ENCODE measurements at regions not wholly inside any gene's neighbourhood (a gene's known extent, or its start where the extent isn't known, plus 50 kb on each side); places are given as distances from the start of the nearest gene placed in this dataset.

DNA sequence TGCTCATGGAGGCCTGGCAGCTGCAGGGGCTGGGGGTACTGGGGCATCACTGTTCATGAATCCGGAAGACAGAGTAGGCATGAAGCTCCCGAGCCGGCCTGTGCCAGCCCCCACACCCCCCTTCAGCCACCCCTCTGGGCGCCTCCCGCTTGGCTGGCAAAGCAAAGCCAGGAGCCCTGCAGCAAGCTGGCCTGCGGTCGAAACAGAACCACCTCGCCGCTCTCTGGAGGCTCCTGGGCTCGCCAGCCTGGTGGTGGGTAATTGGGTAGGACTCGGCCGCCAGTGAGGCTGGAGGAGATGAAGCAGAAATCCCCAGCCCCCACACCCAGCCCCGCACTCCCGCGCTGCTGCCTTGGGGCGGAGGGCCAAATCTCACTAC is 70.9 kb upstream of the GPC1 start:
- DNase-seq: no peak

DNA sequence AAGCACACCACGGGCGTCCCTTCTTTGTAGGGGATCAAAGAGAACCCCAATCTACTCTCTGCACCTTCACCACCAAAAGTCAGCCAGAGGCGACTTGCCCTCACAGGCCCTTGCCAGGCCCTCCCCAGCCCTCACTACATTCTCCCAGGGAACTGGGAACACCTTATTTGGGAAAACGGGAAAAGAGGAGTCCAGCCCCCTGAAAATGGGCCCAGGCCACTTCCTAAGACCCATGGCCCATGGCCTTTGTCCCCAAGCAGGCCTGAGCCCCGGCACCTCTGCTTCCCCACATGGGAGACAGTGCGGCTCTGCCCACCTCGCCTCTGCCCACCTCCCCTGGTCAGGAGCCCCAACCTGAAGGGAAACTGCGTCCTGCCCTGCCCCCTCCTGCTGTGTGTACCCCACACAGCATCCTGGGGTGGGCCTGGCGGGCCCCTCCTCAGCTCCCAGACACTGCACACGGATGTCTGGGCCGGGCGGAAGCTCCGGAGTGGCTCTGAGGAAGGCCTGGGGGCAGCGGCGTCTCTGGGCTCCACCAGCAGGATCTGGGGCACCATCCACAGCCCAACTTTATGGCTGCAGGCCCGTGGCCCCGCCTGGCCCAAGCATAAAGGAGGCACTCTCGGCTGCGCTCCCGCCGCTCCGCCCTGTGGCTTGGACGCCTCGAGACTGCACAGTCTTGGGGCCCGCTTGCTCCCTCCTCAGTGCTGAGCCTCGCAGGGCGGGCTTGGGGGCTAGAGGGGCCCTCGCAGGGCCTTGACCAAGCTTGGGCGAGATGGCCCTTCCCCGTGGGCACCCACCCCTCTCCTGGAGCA is 70.3 kb upstream of the GPC1 start:
- no peak for DNase-seq

DNA sequence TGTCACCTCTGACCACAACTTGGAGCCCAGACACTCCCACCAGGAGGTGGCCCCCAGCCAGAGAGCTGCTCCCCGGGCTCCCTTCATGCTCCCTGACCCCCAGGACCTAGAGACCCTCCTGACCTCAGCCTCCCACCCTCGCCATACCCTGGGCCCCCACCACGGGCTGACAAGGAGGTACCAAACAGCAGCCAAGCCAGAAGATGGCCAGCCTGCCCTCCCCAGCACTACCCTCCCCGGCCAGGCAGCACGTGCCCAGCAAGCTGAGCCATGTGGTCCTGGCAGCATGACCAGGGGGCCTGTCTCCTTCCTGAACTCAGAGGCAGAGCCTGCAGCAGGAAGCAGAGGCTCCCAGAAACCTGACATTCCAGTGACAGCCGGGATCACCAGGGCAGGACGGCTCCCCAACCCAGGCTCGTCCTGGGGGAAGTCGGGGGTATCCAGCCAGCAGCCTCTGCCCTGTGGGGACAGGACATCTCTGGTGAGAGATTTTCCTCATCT is 69.4 kb upstream of the GPC1 start:
- DNase-seq: no peak

DNA sequence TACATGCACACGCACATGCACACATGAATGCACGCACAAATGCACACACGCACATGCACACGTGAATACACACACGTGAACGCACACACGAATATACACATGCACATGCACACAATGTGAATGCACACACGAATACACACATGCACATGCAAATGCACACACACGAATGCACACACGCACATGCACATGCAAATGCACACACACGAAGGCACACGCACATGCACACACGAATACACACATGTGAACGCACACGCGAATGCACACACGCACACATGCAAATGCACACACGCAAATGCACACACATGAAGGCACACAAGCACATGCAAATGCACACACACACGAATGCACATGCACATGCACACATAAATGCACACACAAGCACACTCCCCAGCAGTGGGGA is 68.6 kb upstream of the GPC1 start:
- no peak for DNase-seq

DNA sequence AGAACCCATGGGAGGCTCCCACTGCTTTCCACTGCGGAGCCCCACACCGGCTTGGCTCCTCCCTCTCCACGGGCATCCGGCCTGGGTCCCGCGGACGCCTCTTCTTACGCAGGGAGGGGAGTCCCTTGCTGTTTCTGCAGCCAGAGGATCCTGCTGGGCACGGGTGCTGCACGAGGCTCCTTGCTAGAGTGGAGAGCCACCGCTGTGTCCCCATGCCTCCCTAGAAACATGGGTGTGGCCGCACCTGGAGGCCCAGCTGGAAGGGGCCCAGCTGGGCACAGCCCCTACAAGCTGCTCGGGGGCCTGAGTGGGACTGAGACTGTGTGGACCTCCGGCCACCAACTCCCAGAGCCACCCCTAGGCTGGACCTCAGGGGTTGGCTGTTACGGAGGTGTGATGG is 67.7 kb upstream of the GPC1 start:
- no peak for DNase-seq

DNA sequence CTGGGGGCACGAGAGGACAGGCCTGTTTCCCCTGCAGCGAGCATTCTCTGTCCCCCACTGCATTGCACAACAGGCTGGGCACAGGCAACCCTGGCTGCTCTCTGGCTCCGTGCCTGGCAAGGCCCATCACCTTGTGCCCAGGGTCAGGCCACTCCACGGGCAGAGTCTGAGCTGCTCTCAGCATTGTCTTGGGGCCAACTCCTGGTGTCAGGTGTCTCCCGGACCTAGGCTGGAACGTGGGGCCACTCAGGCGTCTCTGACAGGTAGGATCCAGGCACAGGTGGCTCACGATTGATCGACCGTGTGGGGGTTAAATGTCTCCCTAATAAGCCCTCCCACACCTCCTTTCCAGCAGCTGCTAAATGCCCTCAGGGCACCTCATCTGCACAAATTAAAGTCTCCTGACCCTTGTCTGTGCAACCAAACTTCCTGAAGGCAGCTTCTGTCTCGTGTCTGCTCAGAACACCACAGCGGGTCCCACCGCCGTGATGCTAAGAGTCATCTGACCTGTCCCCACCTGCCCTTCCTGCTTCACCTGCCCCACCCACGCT is 66.6 kb upstream of the GPC1 start:
- no peak for DNase-seq

DNA sequence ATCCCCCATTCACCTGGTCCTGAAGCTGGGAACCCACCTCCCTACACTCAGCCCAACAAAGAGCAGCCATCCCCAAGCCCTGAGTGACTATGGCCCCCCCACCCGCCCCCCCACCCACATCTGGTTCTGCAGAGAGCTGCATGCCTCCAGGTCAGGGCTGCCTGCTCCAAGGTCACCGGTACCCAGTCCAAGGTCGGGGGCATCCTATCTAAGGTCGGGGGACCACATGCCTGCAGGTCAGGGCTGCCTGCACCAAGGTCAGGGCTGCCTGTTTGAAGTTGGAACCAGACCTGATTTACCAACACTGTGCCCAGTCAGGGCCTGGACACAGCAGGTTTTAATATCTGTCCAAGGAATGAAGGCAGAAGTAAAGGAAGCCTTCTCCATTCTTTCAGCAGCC is 66.1 kb upstream of the GPC1 start:
- DNase-seq: no peak

DNA sequence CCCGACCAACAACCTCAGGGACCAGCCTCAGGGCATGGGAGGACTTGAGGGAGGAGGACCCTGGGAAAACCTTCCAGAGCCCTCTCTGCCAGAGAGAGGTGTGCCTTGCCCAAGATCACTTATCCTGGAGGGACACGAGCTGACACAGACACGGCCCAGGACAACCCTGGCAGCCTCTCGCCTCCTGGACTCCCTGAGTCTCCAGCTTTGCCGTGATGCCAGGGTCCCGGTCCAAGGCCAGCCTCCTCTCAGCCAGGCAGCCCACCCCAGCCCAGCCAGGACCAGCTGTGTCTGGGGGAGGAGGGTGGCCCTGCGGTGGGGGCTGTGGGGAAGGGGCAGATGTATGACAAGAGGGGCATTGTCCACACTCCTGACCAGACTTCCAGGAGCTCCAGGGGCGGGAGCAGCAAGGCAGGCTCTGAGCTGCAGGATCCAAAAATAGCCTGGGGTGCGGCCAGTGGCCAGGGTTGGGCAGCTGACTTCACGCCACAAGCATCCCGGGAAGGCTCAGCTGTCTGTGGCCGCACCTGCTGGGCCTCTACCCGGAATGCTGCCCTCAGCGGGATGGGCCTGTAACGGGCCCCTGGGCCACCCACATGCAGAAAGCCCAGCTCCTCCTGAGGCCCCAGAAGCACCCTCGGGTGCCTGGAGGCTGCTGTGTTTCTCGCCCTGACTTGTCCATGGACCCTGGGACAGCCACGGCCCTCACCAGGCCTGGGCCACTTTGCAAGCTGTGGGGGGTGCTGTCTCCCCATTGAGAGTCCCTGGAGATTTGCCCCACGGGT is 65.5 kb upstream of the GPC1 start:
- no peak for DNase-seq

DNA sequence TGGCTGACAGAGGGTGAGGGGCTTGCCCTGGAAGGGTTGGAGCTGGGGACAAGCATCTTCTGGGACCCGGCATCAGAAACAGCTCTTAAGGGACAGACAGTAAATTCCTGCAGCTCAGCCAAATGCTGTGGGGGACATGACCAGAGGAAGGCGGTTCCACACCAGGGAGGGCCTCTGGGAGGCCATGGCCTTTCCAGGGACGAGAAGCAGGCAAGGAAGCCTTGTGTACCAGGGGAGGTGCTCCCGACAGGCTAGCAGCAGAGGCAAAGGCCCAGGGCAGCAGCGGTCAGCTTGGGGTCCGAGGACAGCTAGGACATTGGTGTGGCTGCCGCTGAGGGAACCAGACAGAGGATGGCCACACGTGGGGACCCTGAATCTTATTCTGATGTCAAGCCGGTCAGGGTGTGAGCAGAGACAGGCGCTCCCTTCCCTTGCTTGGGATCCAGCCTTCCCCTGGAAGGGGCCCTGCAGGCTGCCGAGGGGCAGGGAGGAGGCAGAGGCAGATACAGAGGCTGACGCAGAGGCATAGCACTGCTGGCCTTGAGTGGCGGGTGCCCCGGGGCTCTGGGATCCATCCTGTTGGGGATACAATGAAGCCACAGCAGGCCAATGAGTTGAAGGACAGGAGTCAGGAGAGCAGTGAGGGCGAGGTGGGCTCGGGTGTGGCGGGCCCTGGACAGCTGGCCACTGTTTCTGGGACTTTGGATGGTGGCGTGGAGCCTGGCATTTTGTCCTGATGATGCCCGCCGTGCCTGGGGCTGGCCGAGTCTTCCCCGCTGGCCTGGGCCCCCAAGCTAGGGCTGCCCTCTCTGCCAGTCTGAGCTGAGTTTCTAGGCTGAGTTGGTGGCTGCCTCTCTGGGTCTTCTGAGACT is 64.1 kb upstream of the GPC1 start:
- DNase-seq: no peak

DNA sequence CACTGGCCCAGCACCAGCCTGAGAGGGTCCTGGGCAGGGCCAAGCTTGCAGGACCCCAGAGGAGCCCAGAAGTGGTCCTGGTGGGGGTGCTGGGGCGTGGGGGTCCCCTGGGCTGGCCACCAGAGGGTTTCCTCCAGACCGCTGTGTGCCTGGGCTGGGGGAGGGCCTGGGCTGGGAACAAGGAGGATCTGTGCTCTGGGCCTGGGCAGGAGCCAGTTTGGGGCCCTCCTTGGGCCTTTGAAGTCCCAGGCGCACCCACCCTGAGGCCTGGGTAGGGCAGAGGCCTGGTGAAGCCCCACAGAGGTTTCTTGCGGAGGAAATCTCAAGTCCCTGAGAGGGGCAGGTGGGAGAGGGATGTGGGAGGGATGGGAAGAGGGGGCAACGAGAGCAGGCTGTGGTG is 63.4 kb upstream of the GPC1 start:
- no peak for DNase-seq

DNA sequence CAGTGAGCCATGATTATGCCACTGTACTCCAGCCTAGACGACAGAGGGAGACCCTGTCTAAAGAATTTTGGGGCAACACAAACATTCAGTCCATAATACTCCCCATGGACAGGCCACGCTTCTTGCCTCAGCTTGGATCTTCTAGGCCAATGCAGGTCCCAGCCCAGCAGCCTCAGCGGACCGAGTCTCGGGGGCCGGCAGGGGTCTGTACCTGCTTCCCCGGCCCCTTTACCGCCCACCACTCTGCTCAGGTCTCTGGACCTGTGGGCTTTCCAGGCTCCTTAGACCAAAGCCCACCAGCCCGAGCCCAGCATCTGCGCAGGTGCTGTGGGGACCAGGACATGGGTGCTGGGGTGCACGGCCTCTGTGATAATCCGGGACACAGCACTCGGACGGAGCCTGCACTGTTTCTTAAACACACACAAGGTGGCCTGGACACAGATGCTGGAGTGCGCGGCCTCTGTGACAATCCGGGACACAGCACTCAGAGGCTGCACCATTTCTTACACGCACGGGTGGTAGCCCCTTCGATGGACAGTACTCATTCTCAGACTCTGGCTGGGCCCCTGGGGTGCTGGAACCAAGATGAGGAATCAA is 62.1 kb upstream of the GPC1 start:
- no peak for DNase-seq

DNA sequence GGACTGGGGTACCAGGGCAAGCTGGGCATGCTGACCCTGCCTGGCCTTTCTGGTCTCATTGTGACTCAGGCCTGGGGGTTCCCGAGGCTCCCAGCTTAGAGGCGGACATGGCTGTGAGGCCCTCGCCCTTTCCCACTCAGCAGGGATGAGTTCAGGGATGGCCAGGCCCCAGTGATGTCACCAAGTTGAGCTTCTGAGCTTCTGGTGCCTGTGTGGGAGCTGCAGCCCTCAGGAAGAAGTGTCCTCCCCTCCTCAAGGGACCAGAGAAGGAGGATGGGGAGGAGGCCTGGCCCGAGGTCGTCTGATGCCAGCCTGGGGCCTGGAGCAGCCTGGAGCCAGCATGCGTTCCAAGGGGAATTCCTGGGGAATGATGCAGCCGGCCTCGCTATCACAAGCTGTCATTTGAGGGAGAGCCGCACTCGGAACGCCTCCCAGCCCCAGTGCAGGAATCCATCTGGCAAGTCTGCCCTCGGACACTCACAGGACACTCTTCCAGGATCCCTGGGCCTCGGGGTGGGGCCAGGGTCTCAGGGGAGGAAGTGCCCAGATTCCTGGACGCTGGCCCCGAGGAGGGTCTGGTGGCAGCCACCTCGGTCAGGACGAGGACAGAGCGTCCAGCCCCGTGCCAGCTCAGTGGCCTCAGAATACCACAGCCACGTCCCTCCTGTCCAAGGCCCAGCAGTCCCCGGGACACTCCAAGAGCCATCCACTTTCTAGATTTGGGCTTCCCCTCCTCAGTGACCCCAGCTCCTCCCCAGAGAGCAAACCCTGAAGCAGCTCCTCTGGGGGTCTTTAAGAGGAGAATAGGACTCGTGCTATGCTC is 61.2 kb upstream of the GPC1 start:
- DNase-seq: no peak

DNA sequence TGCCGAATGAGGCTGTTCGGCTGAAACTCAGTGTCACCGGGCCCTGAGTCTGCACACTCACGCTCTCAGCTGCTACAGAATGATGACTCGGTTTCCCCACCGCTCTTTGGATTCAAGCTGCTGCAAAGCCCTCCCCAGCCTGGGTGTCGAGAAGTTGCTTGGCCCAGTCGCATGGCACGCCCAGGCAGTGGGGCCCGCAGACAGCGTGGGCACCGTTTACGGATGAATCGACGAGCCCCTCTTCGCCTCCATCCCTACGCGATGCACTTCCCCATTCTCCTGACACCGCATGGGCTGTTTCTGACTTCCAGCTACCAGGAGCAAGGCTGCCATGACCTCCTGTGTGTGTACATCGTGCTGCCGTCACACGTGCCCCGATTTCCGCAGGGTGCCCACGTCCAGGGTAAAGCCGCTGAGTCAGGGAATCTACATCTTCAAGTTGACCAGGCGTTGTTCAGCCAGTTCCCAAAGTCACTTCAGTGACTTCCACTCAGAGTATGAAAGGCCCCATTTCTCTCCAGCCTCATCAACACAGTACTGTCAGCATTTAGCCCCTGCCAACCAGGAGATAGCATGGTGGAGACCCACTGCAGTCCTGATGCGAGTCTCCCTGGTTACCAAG is 60.3 kb upstream of the GPC1 start:
- no peak for DNase-seq

DNA sequence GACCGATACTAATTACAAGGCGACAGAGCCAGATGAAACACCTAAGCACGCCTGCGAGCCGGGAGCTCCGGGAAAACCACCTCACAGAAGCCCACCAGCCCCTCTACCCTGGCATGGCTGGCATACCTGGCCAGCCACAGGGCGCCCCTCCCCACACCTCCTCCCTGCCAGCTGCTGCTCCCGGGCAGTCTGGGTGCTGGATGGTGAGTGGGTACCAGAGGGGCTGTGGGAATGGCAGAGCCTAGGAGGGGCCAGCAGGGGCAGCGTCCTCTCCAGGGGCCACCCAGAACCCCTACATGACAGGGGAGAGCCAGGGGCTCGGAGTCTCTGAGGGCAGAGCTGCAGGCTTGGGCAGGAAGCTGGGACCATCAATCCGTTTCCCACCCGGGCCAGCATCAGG is 58.7 kb upstream of the GPC1 start:
- DNase-seq: no peak

DNA sequence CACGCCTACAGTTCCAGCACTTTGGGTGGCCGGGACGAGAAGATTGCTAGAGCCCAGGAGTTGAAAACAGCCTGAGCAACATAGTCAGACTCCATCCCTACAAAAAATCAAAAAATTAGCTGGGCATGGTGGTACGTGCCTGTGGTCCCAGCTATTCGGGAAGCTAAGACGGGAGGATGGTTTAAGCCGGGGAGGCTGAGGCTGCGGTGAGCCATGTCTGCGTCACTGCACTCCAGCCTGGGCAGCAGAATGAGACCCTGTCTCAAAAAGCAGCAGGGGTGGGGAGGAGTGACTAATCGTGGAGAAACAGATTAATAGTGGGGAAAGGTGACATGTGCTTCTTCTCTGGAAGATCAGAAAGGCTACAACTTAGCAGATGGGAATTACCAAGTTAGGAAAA is 58.1 kb upstream of the GPC1 start:
- DNase-seq: no peak

DNA sequence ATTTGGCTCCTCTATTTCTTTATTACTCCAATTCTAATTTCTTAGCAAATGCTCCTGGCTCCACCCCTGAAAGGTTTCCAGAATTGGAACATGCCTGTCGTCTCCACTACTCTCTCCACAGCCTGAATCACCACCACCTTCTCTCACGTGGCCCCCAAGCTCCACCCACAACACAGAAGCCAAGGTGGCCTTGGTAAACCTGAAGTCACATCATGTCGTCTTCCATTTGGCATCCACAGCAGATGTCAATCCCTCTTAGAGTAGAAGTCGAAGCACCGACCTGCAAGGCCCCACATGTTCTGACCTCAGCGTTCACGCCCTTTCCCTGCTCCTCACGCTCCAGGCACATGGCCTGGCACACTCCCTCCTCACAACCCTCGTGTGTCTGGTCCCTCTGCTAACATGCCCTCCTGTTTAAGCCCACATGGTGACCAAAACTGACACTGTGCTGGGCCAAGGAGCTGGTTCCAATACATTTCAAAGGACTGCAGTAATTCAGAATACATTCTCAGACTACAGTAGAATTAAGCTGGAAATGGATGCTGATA is 56.3 kb upstream of the GPC1 start:
- DNase-seq: no peak

DNA sequence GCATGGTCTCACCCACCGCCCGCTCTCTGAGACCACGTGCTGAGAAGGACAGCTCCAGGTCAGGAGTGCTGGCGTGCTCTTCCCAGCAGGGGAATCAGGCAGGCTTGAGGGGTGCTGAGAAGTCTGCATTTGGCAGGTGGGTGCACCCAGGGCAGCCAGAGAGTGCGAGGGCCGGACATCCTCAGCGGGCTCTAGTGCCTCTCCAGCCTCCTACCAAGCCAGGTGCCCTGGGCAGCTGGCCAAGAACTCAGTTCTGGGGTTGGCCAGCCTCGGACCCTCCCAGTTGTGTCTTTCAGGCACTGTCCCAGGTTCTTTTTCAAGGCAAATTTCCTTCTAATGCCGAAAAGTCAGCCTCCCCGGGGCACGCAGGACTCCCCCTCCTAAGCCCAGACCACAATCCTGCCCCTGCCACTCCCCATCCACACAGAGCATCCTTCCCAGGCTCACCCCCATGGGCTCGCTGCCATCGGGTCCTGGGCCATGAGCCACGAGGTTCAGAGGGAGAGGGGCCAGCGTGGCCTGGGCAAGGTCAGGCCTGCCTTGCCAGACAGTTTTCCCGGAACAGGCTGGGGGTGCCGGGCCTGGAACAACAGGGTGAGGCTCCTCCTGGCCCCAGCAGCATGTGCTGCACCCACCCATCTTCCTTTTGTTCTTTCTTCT is 52.2 kb upstream of the GPC1 start:
- no peak for DNase-seq

DNA sequence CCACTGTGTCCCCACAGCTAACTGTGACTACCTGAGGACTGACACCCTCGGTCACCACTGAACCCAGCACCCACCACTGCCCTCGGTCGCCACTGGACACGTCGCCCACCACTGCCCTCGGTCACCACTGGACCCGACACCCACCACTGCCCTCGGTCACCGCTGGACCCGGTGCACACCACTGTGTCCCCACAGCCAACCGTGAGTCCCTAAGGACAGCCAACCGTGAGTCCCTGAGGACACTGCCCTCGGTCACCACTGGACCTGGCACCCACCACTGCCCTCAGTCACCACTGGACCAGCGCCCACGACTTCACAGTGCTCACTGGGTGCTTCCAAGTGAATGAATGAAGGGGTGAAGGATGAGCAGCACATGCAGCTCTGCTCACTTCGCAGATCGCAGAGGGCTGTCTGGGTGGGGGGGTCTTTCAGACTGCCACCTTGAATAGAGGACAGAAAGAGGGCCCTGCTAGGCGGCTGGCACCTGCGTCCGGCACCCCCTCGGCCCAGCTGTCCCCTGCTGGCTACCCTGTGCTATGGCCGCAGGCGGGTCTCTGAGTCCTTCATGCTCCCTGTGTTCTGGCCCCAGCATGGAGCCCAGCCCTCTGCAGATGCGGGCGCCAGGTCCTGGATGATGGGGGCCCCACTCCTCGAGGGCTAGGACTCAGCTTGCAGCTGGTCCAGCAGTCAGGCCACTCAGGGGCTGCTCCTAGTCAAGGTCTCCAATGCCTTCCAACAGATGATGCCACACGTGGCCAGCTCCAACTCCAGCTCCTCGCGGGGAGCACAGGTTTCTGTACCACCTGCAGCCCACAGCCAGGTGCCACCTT is 51.4 kb upstream of the GPC1 start:
- no peak for DNase-seq

DNA sequence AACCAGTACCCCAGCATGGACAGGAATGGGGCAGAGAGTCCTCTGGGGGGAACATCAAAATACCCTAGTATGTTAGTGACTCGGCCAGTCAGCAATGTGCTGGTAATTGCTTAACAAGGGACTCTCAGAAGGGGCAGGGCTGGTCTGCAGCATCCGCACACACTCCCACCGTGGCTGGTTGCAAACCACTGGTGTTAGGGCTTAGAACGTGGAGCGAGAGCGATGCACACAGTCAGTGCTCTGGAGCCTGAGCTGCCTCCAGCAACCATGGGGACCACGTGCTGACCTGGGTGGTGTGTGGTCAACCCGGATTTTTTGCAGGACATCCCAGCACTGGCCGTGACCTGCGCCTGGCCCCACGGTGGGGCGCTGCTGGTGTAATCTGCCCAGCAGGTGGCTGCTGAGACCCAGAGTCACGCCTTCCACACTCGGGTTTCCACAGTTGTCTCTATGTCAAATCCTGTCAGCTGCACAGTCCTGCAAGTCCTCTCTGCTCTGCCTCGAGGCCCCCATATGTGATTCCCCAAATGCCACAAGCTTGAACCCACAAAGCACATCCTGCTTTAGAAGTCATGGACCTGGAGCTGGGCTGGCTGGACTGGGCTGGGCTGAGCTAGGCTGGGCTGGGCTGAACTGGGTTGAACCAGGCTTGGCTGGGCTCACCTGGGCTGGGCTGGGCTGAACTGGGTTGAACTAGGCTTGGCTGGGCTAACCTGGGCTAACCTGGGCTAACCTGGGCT is 50.6 kb upstream of the GPC1 start:
- no peak for DNase-seq
